ENCODE measurements at regions not wholly inside any gene's neighbourhood (a gene's known extent, or its start where the extent isn't known, plus 50 kb on each side); places are given as distances from the start of the nearest gene placed in this dataset.

- ATAC-seq (no peak), DNase-seq (no peak), FAIRE-seq (no peak)
- Histone ChIP-seq H3K27ac (no peak overlapping the region), H3K4me1 (no peaks in the 10 kb centered on the region), H3K9me3 (no peaks in the 10 kb centered on the region), H3K36me3 (no peaks in the 10 kb centered on the region), H3K4me3 (no peak overlapping the region), H3K27me3 (no peaks in the 10 kb centered on the region)
- intact Hi-C loops (cut with DNase I), result no loop called here
- no peak for TF ChIP-seq CTCF (IDR thresholded peaks at IDR 0.05)
These were observed 425.3 kb downstream of the SPRY1 start for GRCh38 chr4:123821861-123822260.

GRCh38 chr4:123822353-123822752, 425.8 kb downstream of the SPRY1 start:
- Histone ChIP-seq H3K36me3 (no peaks in the 10 kb centered on the region), H3K4me1 (no peaks in the 10 kb centered on the region), H3K4me3 (no peak overlapping the region), H3K27ac (no peak overlapping the region), H3K9me3 (no peaks in the 10 kb centered on the region), H3K27me3 (no peaks in the 10 kb centered on the region)
- no peak for FAIRE-seq
- DNase-seq, result no peak
- ATAC-seq, result no peak
- TF ChIP-seq CTCF (IDR thresholded peaks at IDR 0.05), result no peak
- intact Hi-C loops (cut with DNase I), result no loop called here
- WGBS, 2 donors, result 81 to 91% methylated on average over 2 of the region's 2 CpGs

- Histone ChIP-seq H3K27ac (no peak overlapping the region), H3K27me3 (no peaks in the 10 kb centered on the region), H3K36me3 (no peaks in the 10 kb centered on the region), H3K4me3 (no peak overlapping the region), H3K9me3 (no peaks in the 10 kb centered on the region), H3K4me1 (no peaks in the 10 kb centered on the region)
- intact Hi-C loops (cut with DNase I), result no loop called here
- DNase-seq (no peak), ATAC-seq (no peak), FAIRE-seq (no peak)
- WGBS, 2 donors, result 93 to 96% methylated on average over 4 of the region's 4 CpGs
- TF ChIP-seq CTCF (IDR thresholded peaks at IDR 0.05), result no peak
These were observed 426.6 kb downstream of the SPRY1 start for GRCh38 chr4:123823244-123823643.

- Histone ChIP-seq H3K36me3 (no peaks in the 10 kb centered on the region), H3K4me3 (no peak overlapping the region), H3K27ac (no peak overlapping the region), H3K4me1 (no peaks in the 10 kb centered on the region), H3K9me3 (no peaks in the 10 kb centered on the region), H3K27me3 (no peaks in the 10 kb centered on the region)
- FAIRE-seq, result no peak
- 77 to 89% methylated on average over 1 of the region's 1 CpG for WGBS, 2 donors
- ATAC-seq, result peak in 1 of 4 donors; percentile 18
- intact Hi-C loops (cut with DNase I), result no loop called here
- no peak for TF ChIP-seq CTCF (IDR thresholded peaks at IDR 0.05)
- no peak for DNase-seq
These were observed 427.9 kb downstream of the SPRY1 start for GRCh38 chr4:123824524-123824923.

- Histone ChIP-seq H3K4me1 (no peaks in the 10 kb centered on the region), H3K9me3 (no peaks in the 10 kb centered on the region), H3K27me3 (no peaks in the 10 kb centered on the region), H3K36me3 (no peaks in the 10 kb centered on the region), H3K4me3 (no peak overlapping the region), H3K27ac (no peak overlapping the region)
- 89 to 97% methylated on average over 1 of the region's 1 CpG for WGBS, 2 donors
- DNase-seq (no peak), ATAC-seq (no peak), FAIRE-seq (no peak)
- TF ChIP-seq CTCF (IDR thresholded peaks at IDR 0.05), result no peak
- intact Hi-C loops (cut with DNase I), result no loop called here
These were observed 429.1 kb downstream of the SPRY1 start for GRCh38 chr4:123825596-123826291.

Data from pancreas (tissue), 10 donors.